RKO (cell line): ENCODE measurements at regions not wholly inside any gene's neighbourhood (a gene's known extent, or its start where the extent isn't known, plus 50 kb on each side); places are given as distances from the start of the nearest gene placed in this dataset.

Experiments
- DNase-seq: peaks from one replicate; pipeline ENCODE4 v3.0.0-alpha.2; 2016; ENCODE audit warnings: low spot score

- DNase-seq = no peak
Measured at GRCh38 chr5:69033690-69034089, 60.1 kb upstream of the SLC30A5 start.

DNA sequence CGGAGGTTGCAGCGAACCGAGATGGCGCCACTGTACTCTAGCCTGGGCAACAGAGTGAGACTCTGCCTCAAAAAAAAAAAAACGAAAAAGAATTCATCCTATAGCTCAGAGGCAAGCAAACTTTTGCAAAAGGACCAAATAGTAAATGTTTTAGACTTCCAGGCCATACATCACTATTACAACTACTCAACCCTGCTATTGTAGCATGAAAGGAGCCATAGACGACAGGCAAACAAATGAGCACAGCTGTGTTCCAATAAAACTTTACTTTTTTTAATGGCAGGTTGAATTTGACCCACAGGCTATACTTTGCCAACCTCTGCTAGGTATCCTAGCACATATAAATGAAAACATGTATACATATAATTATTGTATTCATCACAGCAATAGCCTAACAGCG, 58.9 kb upstream of the SLC30A5 start:
- no peak for DNase-seq

- DNase-seq = no peak
Measured at GRCh38 chr5:69035665-69036064, 58.1 kb upstream of the SLC30A5 start.

- no peak for DNase-seq
Measured at GRCh38 chr5:69038539-69038938, 55.3 kb upstream of the SLC30A5 start.

DNA sequence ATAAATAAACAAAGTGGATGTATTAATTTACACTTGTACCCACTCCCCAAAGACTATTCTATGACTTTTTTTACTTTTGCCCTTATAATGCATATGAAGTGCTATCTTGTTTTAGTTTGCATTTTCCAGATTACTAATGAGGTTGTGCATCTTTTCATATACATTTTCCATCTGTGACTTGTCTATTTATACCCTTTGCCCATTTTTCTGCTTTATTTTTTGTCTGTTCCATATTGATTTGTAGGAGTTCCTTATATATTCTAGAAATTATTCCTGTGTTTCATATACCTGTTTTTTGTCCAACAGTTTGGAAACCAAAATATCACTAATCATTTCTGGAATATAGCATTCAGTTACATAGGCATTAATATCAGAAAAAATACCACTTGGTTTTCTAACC, 54.0 kb upstream of the SLC30A5 start:
- no peak for DNase-seq

GRCh38 chr5:69042500-69042899, 51.3 kb upstream of the SLC30A5 start:
- DNase-seq = no peak

- peak; percentile 94 for DNase-seq
Measured at GRCh38 chr5:69042915-69043654, 50.7 kb upstream of the SLC30A5 start.

DNA sequence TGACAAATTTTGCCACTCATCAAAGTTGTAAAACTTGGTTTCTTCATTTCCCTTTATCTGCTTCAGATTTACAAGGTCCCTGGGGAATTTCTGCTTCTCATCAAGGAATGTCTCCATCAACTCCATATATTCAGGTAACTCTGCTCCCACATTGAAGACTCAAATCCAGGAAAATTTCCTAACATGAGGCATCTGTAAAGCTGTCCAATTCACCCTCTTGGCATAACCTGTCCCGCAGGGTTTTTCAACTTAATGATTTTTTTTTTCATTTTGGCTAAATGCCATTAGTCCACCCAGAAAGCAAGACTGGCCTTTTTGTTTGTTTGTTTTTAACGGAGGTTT, 50.2 kb upstream of the SLC30A5 start:
- DNase-seq = no peak
